ENCODE measurements at regions not wholly inside any gene's neighbourhood (a gene's known extent, or its start where the extent isn't known, plus 50 kb on each side); places are given as distances from the start of the nearest gene placed in this dataset.

GRCh38 chr10:130843051-130843653, 468.4 kb downstream of the TCERG1L start:
- TF ChIP-seq CTCF (IDR thresholded peaks at IDR 0.05): no peak
- no peak for TF ChIP-seq POLR2A (IDR thresholded peaks at IDR 0.05; ENCODE audit: low read length)

All from A549 (cell line).